Fibroblast of lung (primary cell): ENCODE measurements at regions not wholly inside any gene's neighbourhood (a gene's known extent, or its start where the extent isn't known, plus 50 kb on each side); places are given as distances from the start of the nearest gene placed in this dataset.

Experiments used
- CTCF ChIP-seq, 2 donors: IDR thresholded peaks in 1 of 2; conservative IDR thresholded peaks in 1 of 2; 1 replicate in 1 of 2; 2 replicates in 1 of 2; pipeline ENCODE4 v1.5.1; 2011 to 2012; ENCODE audit warnings: low read length in 2 of 2, control low read depth in 1 of 2, inconsistent platforms in 1 of 2, low read depth in 1 of 2, mild to moderate bottlenecking in 1 of 2
- EZH2 ChIP-seq: IDR thresholded peaks from 2 replicates; pipeline ENCODE4 v1.5.1; 2012; ENCODE audit warnings: low read length, control low read depth, mild to moderate bottlenecking; ENCODE audit errors: missing control alignments

- TF ChIP-seq CTCF (conservative IDR thresholded peaks at IDR 0.05 in 1 of 2, IDR thresholded peaks at IDR 0.05 in 1 of 2; ENCODE audit: low read depth in 1 of 2, low read length in 2 of 2) (no peak), EZH2 (no peak)
Measured at GRCh38 chr2:122078451-122078850, 323.0 kb downstream of the TSN start.
